ENCODE measurements at regions not wholly inside any gene's neighbourhood (a gene's known extent, or its start where the extent isn't known, plus 50 kb on each side); places are given as distances from the start of the nearest gene placed in this dataset.

- no peak overlapping the region for H4K8ac ChIP-seq (ENCODE audit: low read depth in 2 of 2, low read length in 2 of 2)
- H3K4me2 ChIP-seq (ENCODE audit: low read depth, low read length): no peak overlapping the region
- H2AK9ac ChIP-seq (replicated peaks; ENCODE audit: low read depth, low read length, poor library complexity): no peak overlapping the region
- no peak overlapping the region for H2AFZ ChIP-seq (replicated peaks; ENCODE audit: low read length, poor library complexity)
- no peaks in the 10 kb centered on the region for H3K79me1 ChIP-seq (ENCODE audit: low read depth in 1 of 2, low read length in 2 of 2)
- BruUV-seq (replicated peaks): no TSS peak
- H3K27ac ChIP-seq (ENCODE audit: insufficient read depth, low read length): no peak overlapping the region
- no peak overlapping the region for H3K23ac ChIP-seq (ENCODE audit: low read depth, low read length)
- no peak overlapping the region for H3K4ac ChIP-seq (ENCODE audit: low read depth, low read length)
- intact Hi-C loops (cut with micrococcal nuclease) (no loop called here), dilution Hi-C loops (cut with HindIII; ENCODE audit: low sequenced_read_pairs, unreplicated experiment) (no loop called here), in situ Hi-C loops (cut with MboI; ENCODE audit: low sequenced_read_pairs) (no loop called here)
- H3K27me3 ChIP-seq (ENCODE audit: control insufficient read depth, insufficient read depth, low read length): no peaks in the 10 kb centered on the region
- no peak overlapping the region for H2AK5ac ChIP-seq (ENCODE audit: low read depth, low read length)
- H3K9me1 ChIP-seq (ENCODE audit: insufficient read depth, low read length): 0 out of 2 replicates have a peak, but pooled peaks cover 4% of the 10 kb centered on the region
- H4K91ac ChIP-seq (ENCODE audit: insufficient read depth, low read depth, low read length): no peak overlapping the region
- H2BK15ac ChIP-seq (ENCODE audit: low read depth, low read length): no peak overlapping the region
- H3K14ac ChIP-seq (replicated peaks; ENCODE audit: low read depth, low read length): no peak overlapping the region
- no peak overlapping the region for H2BK20ac ChIP-seq (ENCODE audit: low read depth, low read length)
- no peak overlapping the region for H3K4me3 ChIP-seq (ENCODE audit: insufficient read depth, low read depth, low read length)
- peaks cover 16% of the 10 kb centered on the region; the same call in 1 of the 2 replicates for H3K4me1 ChIP-seq (ENCODE audit: control insufficient read depth, insufficient read depth, low read length)
- H4K20me1 ChIP-seq (ENCODE audit: insufficient read depth, low read length): no peaks in the 10 kb centered on the region
- no peak overlapping the region for H2BK5ac ChIP-seq (ENCODE audit: low read depth, low read length, poor library complexity, severe bottlenecking)
- no peaks in the 10 kb centered on the region for H3K36me3 ChIP-seq (ENCODE audit: control insufficient read depth, insufficient read depth, low read length)
- TF ChIP-seq NFE2L2 (IDR thresholded peaks at IDR 0.05; ENCODE audit: low read depth, low read length) (no peak), RAD21 (IDR thresholded peaks at IDR 0.05; ENCODE audit: low read length) (no peak), USF2 (IDR thresholded peaks at IDR 0.05; ENCODE audit: low read depth, low read length) (no peak), CEBPB (IDR thresholded peaks at IDR 0.05; ENCODE audit: low read depth, low read length) (no peak), SMC3 (IDR thresholded peaks at IDR 0.05; ENCODE audit: low read depth, low read length) (no peak)
- TF ChIP-seq, protein P1, sequence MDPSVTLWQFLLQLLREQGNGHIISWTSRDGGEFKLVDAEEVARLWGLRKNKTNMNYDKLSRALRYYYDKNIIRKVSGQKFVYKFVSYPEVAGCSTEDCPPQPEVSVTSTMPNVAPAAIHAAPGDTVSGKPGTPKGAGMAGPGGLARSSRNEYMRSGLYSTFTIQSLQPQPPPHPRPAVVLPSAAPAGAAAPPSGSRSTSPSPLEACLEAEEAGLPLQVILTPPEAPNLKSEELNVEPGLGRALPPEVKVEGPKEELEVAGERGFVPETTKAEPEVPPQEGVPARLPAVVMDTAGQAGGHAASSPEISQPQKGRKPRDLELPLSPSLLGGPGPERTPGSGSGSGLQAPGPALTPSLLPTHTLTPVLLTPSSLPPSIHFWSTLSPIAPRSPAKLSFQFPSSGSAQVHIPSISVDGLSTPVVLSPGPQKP (IDR thresholded peaks at IDR 0.05; ENCODE audit: borderline replicate concordance, low read depth, low read length): no peak
- no peak overlapping the region for H3K9ac ChIP-seq (ENCODE audit: low read depth, low read length)
- H3K18ac ChIP-seq (ENCODE audit: low read depth, low read length): no peak overlapping the region
- H3K9me3 ChIP-seq (ENCODE audit: control insufficient read depth, insufficient read depth, low read length): peaks cover 2% of the 10 kb centered on the region; the same call in 1 of the 2 replicates
- H3K56ac ChIP-seq (ENCODE audit: extremely low read depth, insufficient read depth, low read length): no peak overlapping the region
- ChIA-PET CTCF (no interaction called here), POLR2A (ENCODE audit: unreplicated experiment) (no interaction called here)
- H4K5ac ChIP-seq (ENCODE audit: low read depth, low read length): no peak overlapping the region
- no peak for DNase-seq
- no peak overlapping the region for H2BK120ac ChIP-seq (ENCODE audit: low read depth, low read length)
- ATAC-seq (ENCODE audit: low read depth): no peak
- WGBS, 2 experiments (ENCODE audit: extremely low coverage in 2 of 2, insufficient read length in 1 of 2): 100% methylated on average over 1 of the region's 6 CpGs; no CpG with 5 or more reads in 1 of the 2 experiments
Measured at GRCh38 chr7:3241686-3242258, 59.3 kb upstream of the SDK1 start.
